HEK293 (cell line): ENCODE measurements at regions not wholly inside any gene's neighbourhood (a gene's known extent, or its start where the extent isn't known, plus 50 kb on each side); places are given as distances from the start of the nearest gene placed in this dataset.

Source experiments
- CTCF ChIA-PET: fragments of 350-600 bp; formaldehyde crosslinking; extraction: SDS; loops from one replicate; lab custom pipeline; 2021; ENCODE audit warnings: antibody characterized with exemption; lab: Yijun Ruan, JAX
- POLR2A ChIA-PET: fragments of 300-600 bp; formaldehyde crosslinking; extraction: SDS; loops from one replicate; lab custom pipeline; 2020; ENCODE audit warnings: antibody characterized with exemption, inconsistent platforms; lab: Yijun Ruan, JAX
- H3K27ac ChIP-seq: fragments of 200-500 bp; sonication (Bioruptor generic); 2 replicates; pipeline ENCODE4 v1.5.1; 2014; ENCODE audit warnings: low read depth, low read length, control low read depth, inconsistent platforms; ENCODE audit errors: extremely low read depth
- H3K36me3 ChIP-seq, 2 experiments: fragments of 200-500 bp in 1 of 2; sonication (Bioruptor generic) in 1 of 2; 1 replicate in 1 of 2; 2 replicates in 1 of 2; pipeline ENCODE4 v1.5.1; 2014 to 2017; ENCODE audit warnings: inconsistent platforms in 2 of 2, low read length in 2 of 2; ENCODE audit not compliant: control insufficient read depth in 2 of 2, insufficient read depth in 1 of 2
- H3K4me1 ChIP-seq: fragments of 200-500 bp; sonication (Bioruptor generic); 2 replicates; pipeline ENCODE4 v1.5.1; 2014; ENCODE audit warnings: mild to moderate bottlenecking, low read length, inconsistent platforms; ENCODE audit not compliant: control insufficient read depth, insufficient read depth
- H3K4me3 ChIP-seq: 2 replicates; pipeline ENCODE4 v1.5.1; 2011; ENCODE audit warnings: low read depth, mild to moderate bottlenecking, control low read depth, low read length, moderate library complexity
- H3K9me3 ChIP-seq: fragments of 200-500 bp; sonication (Bioruptor generic); 2 replicates; pipeline ENCODE4 v1.5.1; 2014; ENCODE audit warnings: low read depth, low read length, inconsistent platforms; ENCODE audit not compliant: control insufficient read depth, insufficient read depth
- BCL11B ChIP-seq: fragments of 450-650 bp; formaldehyde crosslinking; IDR thresholded peaks from 2 replicates; pipeline ENCODE4 v1.5.1; 2016; ENCODE audit warnings: low read depth, missing biosample characterization, missing genetic modification characterization
- HOXA7 ChIP-seq: sonication (generic); formaldehyde crosslinking; IDR thresholded peaks from 2 replicates; pipeline ENCODE4 v1.8.1; 2022; ENCODE audit warnings: missing genetic modification reagents, borderline replicate concordance
- IKZF3 ChIP-seq: fragments of 450-650 bp; IDR thresholded peaks from 2 replicates; pipeline ENCODE4 v1.5.0; 2018; ENCODE audit warnings: missing biosample characterization, mild to moderate bottlenecking, missing genetic modification characterization, moderate library complexity
- MEIS1 ChIP-seq: sonication (generic); formaldehyde crosslinking; IDR thresholded peaks from 2 replicates; pipeline ENCODE4 v1.8.1; 2022; ENCODE audit warnings: missing genetic modification reagents, mild to moderate bottlenecking, borderline replicate concordance
- OSR2 ChIP-seq: fragments of 450-650 bp; formaldehyde crosslinking; IDR thresholded peaks from 2 replicates; pipeline ENCODE4 v1.5.1; 2016; ENCODE audit warnings: missing biosample characterization, missing genetic modification characterization
- OVOL3 ChIP-seq: fragments of 450-650 bp; formaldehyde crosslinking; IDR thresholded peaks from 2 replicates; pipeline ENCODE4 v1.5.1; 2016; ENCODE audit warnings: missing biosample characterization, missing genetic modification characterization
- SCRT2 ChIP-seq: fragments of 450-650 bp; formaldehyde crosslinking; IDR thresholded peaks from 2 replicates; pipeline ENCODE4 v1.5.1; 2016; ENCODE audit warnings: missing biosample characterization, missing genetic modification characterization
- SETDB1 ChIP-seq: IDR thresholded peaks from one replicate; pipeline ENCODE4 v1.6.1; 2017; ENCODE audit warnings: mild to moderate bottlenecking, low read length, moderate library complexity, mixed read lengths; ENCODE audit not compliant: insufficient read length
- ZNF266 ChIP-seq: fragments of 450-650 bp; formaldehyde crosslinking; IDR thresholded peaks from 2 replicates; pipeline ENCODE4 v1.5.1; 2016; ENCODE audit warnings: missing biosample characterization, missing genetic modification characterization, low read depth
- ZNF501 ChIP-seq: fragments of 450-650 bp; formaldehyde crosslinking; IDR thresholded peaks from 2 replicates; pipeline ENCODE4 v1.5.1; 2016; ENCODE audit warnings: missing biosample characterization, missing genetic modification characterization
- ZNF510 ChIP-seq: fragments of 450-650 bp; formaldehyde crosslinking; IDR thresholded peaks from 2 replicates; pipeline ENCODE4 v1.5.1; 2018; ENCODE audit warnings: mild to moderate bottlenecking, missing genetic modification characterization, missing biosample characterization; ENCODE audit not compliant: insufficient replicate concordance
- ZNF560 ChIP-seq: fragments of 450-650 bp; formaldehyde crosslinking; IDR thresholded peaks from 2 replicates; pipeline ENCODE4 v1.5.1; 2017; ENCODE audit warnings: missing biosample characterization, missing genetic modification characterization, borderline replicate concordance
- ZNF571 ChIP-seq: fragments of 450-650 bp; formaldehyde crosslinking; IDR thresholded peaks from 2 replicates; pipeline ENCODE4 v1.5.0; 2017; ENCODE audit warnings: missing biosample characterization, missing genetic modification characterization
- ZNF768 ChIP-seq: fragments of 450-650 bp; formaldehyde crosslinking; IDR thresholded peaks from 2 replicates; pipeline ENCODE4 v1.5.1; 2018; ENCODE audit warnings: missing biosample characterization, mild to moderate bottlenecking, missing genetic modification characterization
- ZNF837 ChIP-seq: fragments of 450-650 bp; formaldehyde crosslinking; IDR thresholded peaks from 2 replicates; pipeline ENCODE4 v1.5.1; 2016; ENCODE audit warnings: missing biosample characterization, missing genetic modification characterization
- ZSCAN16 ChIP-seq: fragments of 450-650 bp; formaldehyde crosslinking; IDR thresholded peaks from 2 replicates; pipeline ENCODE4 v1.5.1; 2016; ENCODE audit warnings: missing biosample characterization, missing genetic modification characterization
- TF ChIP-seq, protein P1 (sequence below): fragments of 450-650 bp; formaldehyde crosslinking; IDR thresholded peaks from 2 replicates; pipeline ENCODE4 v1.5.1; 2016; ENCODE audit warnings: missing biosample characterization, missing genetic modification characterization
- TF ChIP-seq, protein P2 (sequence below): IDR thresholded peaks from 2 replicates; pipeline ENCODE4 v1.6.1; 2011; ENCODE audit warnings: mild to moderate bottlenecking, low read depth, low read length, borderline replicate concordance
- TF ChIP-seq, protein P3 (sequence below): fragments of 450-650 bp; formaldehyde crosslinking; IDR thresholded peaks from 2 replicates; pipeline ENCODE4 v1.5.1; 2016; ENCODE audit warnings: missing biosample characterization, missing genetic modification characterization

GRCh38 chr11:44507896-44508445, 57.5 kb upstream of the CD82 start:
- POLR2A ChIA-PET: no interaction called here
- no peak for TF ChIP-seq IKZF3
- TF ChIP-seq ZNF560: no peak
- TF ChIP-seq ZNF837 (tag by site-specific recombination): no peak
- TF ChIP-seq ZSCAN16 (tag by site-specific recombination): no peak
- TF ChIP-seq OSR2: no peak
- no peak for TF ChIP-seq BCL11B (tag by site-specific recombination)
- TF ChIP-seq, all 188 proteins: peak for 0
- no peak overlapping the region for H3K27ac ChIP-seq
- no peaks in the 10 kb centered on the region for H3K36me3 ChIP-seq
- H3K9me3 ChIP-seq: no peaks in the 10 kb centered on the region
- H3K4me1 ChIP-seq: no peaks in the 10 kb centered on the region
- CTCF ChIA-PET: interaction anchor here (0.6 kb wide), 1 partner anchor 18 kb away, joined by 4 read pairs; no protein-coding TSS in a partner anchor
- no peak overlapping the region for H3K4me3 ChIP-seq

DNA sequence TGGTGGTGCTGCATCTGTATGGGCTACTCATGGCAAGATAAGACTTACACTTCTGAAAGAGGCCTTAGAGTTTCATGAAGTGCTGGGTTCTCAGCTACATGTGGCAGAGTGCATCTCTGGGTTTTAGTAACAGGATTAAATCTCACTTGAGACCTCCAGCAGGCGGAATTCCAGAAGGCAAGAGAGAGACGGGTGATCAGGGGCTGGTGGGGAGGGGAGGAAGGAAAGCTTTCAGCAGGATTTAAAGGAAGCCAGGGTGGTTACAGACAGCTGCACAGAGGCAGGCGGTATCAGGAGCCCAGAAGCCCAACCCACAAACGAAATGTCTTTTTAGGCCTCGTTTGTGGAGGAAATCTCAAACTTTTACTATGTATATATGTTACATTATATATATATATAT, 56.2 kb upstream of the CD82 start:
- CTCF ChIA-PET: interaction anchor here (1.1 to 1.2 kb wide), 2 partner anchors 16 to 21 kb away, joined by 3 to 4 read pairs; no protein-coding TSS in a partner anchor
- TF ChIP-seq MEIS1 (CRISPR knock-in tag): no peak
- TF ChIP-seq SCRT2: no peak
- TF ChIP-seq ZNF510 (tag by site-specific recombination): no peak
- TF ChIP-seq, protein P1, sequence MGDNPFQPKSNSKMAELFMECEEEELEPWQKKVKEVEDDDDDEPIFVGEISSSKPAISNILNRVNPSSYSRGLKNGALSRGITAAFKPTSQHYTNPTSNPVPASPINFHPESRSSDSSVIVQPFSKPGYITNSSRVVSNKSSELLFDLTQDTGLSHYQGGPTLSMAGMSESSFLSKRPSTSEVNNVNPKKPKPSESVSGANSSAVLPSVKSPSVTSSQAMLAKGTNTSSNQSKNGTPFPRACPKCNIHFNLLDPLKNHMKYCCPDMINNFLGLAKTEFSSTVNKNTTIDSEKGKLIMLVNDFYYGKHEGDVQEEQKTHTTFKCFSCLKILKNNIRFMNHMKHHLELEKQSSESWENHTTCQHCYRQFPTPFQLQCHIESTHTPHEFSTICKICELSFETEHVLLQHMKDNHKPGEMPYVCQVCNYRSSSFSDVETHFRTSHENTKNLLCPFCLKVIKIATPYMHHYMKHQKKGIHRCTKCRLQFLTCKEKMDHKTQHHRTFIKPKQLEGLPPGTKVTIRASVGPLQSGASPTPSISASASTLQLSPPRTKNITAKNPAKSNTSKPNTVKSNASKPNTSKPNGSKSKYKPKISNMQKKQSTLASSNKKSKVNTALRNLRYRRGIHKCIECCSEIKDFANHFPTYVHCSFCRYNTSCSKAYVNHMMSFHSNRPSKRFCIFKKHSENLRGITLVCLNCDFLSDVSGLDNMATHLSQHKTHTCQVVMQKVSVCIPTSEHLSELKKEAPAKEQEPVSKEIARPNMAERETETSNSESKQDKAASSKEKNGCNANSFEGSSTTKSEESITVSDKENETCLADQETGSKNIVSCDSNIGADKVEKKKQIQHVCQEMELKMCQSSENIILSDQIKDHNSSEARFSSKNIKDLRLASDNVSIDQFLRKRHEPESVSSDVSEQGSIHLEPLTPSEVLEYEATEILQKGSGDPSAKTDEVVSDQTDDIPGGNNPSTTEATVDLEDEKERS (tag by site-specific recombination): no peak
- TF ChIP-seq ZNF560: no peak
- TF ChIP-seq ZNF266: no peak
- no peak for TF ChIP-seq OVOL3 (tag by site-specific recombination)
- no peak for TF ChIP-seq HOXA7 (CRISPR knock-in tag)
- TF ChIP-seq, protein P2, sequence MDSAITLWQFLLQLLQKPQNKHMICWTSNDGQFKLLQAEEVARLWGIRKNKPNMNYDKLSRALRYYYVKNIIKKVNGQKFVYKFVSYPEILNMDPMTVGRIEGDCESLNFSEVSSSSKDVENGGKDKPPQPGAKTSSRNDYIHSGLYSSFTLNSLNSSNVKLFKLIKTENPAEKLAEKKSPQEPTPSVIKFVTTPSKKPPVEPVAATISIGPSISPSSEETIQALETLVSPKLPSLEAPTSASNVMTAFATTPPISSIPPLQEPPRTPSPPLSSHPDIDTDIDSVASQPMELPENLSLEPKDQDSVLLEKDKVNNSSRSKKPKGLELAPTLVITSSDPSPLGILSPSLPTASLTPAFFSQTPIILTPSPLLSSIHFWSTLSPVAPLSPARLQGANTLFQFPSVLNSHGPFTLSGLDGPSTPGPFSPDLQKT: no peak
- no peak for TF ChIP-seq OSR2
- TF ChIP-seq ZNF571 (tag by site-specific recombination): no peak
- TF ChIP-seq, protein P3, sequence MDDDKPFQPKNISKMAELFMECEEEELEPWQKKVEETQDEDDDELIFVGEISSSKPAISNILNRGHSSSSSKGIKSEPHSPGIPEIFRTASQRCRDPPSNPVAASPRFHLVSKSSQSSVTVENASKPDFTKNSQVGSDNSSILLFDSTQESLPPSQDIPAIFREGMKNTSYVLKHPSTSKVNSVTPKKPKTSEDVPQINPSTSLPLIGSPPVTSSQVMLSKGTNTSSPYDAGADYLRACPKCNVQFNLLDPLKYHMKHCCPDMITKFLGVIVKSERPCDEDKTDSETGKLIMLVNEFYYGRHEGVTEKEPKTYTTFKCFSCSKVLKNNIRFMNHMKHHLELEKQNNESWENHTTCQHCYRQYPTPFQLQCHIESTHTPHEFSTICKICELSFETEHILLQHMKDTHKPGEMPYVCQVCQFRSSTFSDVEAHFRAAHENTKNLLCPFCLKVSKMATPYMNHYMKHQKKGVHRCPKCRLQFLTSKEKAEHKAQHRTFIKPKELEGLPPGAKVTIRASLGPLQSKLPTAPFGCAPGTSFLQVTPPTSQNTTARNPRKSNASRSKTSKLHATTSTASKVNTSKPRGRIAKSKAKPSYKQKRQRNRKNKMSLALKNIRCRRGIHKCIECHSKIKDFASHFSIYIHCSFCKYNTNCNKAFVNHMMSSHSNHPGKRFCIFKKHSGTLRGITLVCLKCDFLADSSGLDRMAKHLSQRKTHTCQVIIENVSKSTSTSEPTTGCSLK (tag by site-specific recombination): no peak
- TF ChIP-seq SETDB1: no peak
- no peak for TF ChIP-seq ZNF768 (tag by site-specific recombination)
- no peak for TF ChIP-seq ZNF501 (tag by site-specific recombination)
- no peaks in the 10 kb centered on the region for H3K9me3 ChIP-seq
- H3K4me3 ChIP-seq: no peak overlapping the region
- no peaks in the 10 kb centered on the region for H3K36me3 ChIP-seq
- no peak overlapping the region for H3K27ac ChIP-seq
- POLR2A ChIA-PET: no interaction called here
- no peaks in the 10 kb centered on the region for H3K4me1 ChIP-seq
